HG02759 (cell line): ENCODE measurements at regions not wholly inside any gene's neighbourhood (a gene's known extent, or its start where the extent isn't known, plus 50 kb on each side); places are given as distances from the start of the nearest gene placed in this dataset.

ENCODE experiments used
- ATAC-seq: cut with Tn5 transposase; IDR thresholded peaks from one replicate; pipeline ENCODE4 v1.9.1; 2021; ENCODE audit warnings: mild to moderate bottlenecking, moderate library complexity; ENCODE audit not compliant: unreplicated experiment

GRCh38 chr12:24232531-24232930 is 283.1 kb upstream of the SOX5 start:
- ATAC-seq = no peak

GRCh38 chr12:24231298-24231697 is 281.8 kb upstream of the SOX5 start:
- peak; percentile 61 for ATAC-seq

GRCh38 chr12:24230061-24230701 is 280.7 kb upstream of the SOX5 start:
- ATAC-seq = no peak

DNA sequence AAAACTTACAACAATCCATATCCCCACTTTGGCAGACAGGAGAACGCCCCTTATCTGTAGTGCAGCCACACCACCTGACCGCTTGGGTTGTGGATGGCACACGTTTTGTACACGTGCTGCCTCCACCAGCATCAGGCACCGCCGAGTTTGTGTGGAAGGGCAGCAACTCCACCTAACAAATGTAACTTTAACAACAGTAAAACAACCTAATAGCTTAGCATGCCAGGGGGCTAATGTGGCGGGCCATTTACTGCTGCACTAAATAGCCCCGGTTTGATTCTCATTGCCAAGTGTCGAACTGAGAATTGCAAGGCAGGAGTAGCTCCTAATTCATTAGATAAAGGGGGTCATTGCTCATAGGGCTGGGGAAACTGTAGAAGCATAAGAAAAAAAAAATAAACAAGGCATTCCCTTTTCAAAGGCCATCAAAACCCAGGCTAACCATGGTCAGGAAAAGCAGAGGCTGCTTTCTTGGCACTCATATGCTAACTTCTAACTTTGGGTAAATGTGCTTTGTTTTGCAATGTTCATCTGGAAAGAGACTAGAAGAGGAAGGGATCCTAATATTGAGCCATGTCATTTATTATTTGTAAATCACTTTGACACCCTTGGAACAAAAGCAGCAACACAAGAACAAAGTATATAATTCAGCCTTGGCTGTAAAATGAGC is 279.7 kb upstream of the SOX5 start:
- no peak for ATAC-seq

- no peak for ATAC-seq
Observed at GRCh38 chr12:24228371-24228770, 278.9 kb upstream of the SOX5 start.

DNA sequence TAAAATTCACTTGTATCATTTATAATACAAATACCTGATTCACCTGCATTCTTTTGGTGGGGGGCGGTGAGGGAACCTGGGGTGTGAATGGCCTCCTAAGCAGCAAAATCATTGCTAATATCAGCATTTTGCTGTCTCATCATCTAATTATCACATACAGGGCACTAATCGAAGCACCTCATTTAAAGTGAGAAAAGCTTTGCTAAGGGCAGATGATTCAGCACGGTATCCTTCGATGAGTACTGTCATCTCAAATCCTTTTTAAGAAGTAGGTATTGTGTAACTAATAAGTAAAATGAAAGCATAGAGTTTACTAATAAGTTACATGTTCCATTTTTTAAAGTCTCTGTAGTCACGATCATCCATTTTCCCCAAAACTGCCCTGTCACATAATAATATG is 278.1 kb upstream of the SOX5 start:
- no peak for ATAC-seq

- no peak for ATAC-seq
Observed at GRCh38 chr12:24226745-24227350, 277.4 kb upstream of the SOX5 start.

GRCh38 chr12:24224401-24224800 is 274.9 kb upstream of the SOX5 start:
- ATAC-seq = no peak

DNA sequence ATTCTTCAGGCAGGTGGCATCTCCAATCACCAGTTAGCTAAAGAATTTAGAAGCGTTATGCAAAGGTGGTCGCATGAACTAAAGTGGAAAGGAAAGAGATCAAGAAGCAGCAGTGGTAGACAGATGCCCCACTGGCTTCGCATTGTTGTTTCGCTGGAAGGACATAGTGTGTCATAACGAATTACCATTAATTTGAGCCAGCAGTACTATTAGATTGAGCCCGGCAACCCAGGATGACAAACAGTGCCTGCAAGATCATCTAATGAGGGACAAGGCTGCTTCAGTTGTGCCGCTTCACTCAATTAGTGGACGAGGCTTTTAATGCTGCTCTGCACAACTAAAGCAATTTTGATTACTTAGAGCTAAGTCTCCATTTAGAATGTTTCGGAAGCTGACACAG is 274.5 kb upstream of the SOX5 start:
- ATAC-seq = no peak

DNA sequence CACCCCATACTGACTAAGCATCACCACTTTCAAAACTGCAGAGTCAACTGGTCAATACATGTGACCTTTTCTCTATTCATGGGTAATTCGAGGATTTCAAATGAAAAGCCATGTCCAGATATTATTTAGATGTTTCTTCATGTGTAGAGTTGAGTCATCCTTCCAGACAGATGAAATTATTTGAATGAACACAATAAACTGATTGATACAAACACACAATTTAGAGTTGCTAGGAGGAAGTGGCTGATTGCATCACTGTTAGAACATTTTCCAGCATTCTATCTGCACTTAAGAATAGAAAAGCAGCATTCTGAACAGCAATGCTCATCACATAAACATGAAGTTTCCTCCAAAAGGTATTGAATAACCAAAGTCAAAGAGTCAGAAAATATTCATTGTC is 273.5 kb upstream of the SOX5 start:
- ATAC-seq = no peak

DNA sequence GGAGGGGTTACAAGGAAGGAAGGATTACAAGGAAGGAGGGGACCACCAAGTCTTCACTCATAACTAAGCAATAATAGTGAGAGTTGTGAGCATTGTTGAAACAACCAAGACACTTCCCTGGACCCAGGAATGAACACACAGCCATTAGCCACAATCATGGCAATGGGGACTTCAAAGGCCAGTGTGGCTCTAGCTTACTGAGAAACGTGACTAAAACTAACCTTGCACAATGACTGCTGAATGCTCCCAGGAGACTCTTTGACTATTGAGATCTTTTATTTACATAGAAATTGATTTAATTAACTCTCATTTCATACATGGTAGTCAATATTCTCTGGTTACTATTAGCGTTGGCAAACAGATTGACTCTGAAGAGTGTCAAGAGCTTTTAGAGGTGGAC is 263.0 kb upstream of the SOX5 start:
- no peak for ATAC-seq

DNA sequence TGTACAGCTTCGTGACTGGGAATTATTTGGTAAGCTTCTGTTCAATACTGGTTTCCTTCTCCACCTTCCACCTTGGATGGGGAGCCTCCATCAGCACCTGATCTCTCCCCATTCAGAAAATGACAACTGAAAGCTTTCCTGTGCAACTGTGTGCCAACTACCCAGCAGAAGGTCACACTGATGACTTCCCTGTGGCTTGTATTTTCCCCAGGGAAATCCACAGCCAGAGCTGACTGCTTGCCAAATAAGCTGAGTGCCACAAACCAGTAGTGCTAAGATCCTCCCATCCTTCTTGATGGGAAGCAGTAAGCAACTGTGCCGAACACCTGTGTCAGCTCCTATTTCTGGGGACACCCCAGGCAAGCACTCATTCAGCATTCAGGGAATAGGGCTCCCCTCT is 257.2 kb upstream of the SOX5 start:
- no peak for ATAC-seq

- ATAC-seq = peak; percentile 55
Observed at GRCh38 chr12:24201258-24201970, 251.9 kb upstream of the SOX5 start.

- ATAC-seq = peak; percentile 33
Observed at GRCh38 chr12:24200010-24200409, 250.5 kb upstream of the SOX5 start.

DNA sequence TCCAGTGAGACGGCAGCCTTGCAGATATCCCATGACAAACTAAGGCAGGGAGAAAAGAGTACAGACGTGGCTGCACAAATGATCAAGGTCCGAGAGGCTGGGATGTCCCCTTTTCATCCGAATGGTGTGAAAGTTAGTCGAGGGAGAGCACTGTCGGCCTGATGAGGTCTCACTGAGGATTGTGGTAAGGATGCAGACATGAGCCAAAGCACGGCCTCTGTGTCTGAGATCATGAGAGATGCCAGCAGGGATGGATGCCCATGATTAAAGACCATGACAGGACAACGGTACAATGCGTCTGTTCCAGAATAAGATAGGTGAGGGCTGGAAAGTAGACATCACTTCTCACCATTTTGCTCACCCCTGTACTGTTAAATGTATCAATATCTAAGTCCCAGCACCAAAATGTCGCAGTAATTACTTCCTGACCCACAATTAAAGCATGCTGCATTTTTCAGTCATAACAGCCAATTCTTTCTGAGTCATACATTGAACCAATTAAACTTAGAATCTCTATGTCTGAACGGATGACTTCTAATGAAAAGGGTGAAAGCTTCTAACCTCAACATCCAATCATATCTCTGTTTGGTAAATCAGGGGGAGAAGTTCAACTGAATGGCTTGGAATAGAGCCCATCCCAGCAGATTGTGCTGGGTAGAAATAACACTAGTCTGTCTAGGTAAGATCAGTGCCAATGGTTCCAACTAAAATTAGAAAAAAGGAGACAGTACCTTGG is 249.6 kb upstream of the SOX5 start:
- ATAC-seq = peak; percentile 28

GRCh38 chr12:24198070-24198469 is 248.6 kb upstream of the SOX5 start:
- no peak for ATAC-seq

- no peak for ATAC-seq
Observed at GRCh38 chr12:24197532-24197931, 248.1 kb upstream of the SOX5 start.

DNA sequence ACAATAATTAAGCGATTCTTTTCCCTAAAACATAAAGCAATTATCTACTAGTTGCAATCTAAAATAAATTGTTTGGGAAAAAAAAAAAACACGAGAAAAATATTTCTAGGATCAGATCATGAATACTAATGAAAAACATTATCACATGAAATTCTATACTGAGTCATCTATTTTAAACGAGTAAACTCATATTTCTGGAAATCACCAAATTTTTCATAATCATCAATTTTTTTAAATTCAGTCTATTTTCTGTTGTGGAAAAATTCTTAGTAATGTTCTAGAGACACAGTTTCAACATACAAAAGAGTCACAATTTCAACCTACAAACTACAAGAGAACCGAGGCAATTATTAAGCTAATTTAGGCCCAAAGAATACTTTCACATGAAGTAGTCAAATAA is 245.6 kb upstream of the SOX5 start:
- no peak for ATAC-seq

DNA sequence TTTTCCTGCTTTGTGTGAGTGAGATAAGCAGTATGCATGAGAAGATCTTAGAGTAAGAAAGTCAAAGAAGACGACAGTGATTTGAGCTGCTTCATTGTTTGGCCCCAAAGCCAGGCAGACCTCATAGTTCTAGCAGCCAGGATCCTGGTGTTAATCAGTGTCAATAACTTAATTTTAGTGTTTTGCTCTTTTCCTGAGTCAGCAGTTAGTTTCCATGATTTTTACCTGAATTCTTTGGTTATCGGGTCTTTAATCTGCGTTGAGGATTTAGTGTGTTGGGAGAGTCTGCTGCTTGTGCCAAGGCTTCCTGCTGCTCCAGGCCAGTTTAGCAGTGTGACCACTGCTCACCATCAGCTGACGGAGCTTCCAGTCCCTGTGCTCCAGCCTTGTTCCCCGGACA is 241.6 kb upstream of the SOX5 start:
- no peak for ATAC-seq

DNA sequence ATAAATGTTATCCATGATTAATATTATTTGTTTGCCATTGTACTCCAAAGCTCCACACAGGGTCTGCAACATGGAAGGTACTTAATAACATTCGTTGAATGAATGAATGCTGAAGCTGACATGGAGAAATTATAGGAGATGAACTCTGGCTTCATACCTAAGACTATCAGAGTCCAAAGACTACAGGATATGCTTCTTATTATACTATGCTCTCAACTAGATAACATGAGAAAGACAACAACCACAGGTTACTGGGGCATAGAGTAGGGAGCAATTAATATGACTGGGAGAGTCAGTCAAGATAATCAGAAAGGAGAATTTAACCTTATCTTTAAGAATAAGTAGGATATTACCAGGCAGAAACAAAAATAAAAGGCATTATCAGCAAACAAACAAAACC is 236.3 kb upstream of the SOX5 start:
- ATAC-seq = no peak

GRCh38 chr12:24177889-24178288 is 228.4 kb upstream of the SOX5 start:
- ATAC-seq = peak; percentile 69
